Urinary bladder (tissue), 3 donors: ENCODE measurements at regions not wholly inside any gene's neighbourhood (a gene's known extent, or its start where the extent isn't known, plus 50 kb on each side); places are given as distances from the start of the nearest gene placed in this dataset.

ENCODE experiments used
- DNase-seq: peaks from one replicate; pipeline ENCODE4 v3.0.0-alpha.2; 2015; ENCODE audit errors: extremely low spot score
- H3K27ac ChIP-seq: one replicate; pipeline ENCODE4 v1.5.1; 2013; ENCODE audit warnings: low read depth, mild to moderate bottlenecking, moderate library complexity
- H3K36me3 ChIP-seq: one replicate; pipeline ENCODE4 v1.6.1; 2013; ENCODE audit warnings: mild to moderate bottlenecking, moderate library complexity; ENCODE audit not compliant: insufficient read depth
- H3K4me1 ChIP-seq: one replicate; pipeline ENCODE4 v1.6.1; 2013; ENCODE audit warnings: mild to moderate bottlenecking, moderate library complexity; ENCODE audit not compliant: insufficient read depth
- H3K4me3 ChIP-seq: one replicate; pipeline ENCODE4 v1.5.1; 2013; ENCODE audit warnings: low read depth, low read length
- WGBS: extraction: QIAGEN DNeasy Blood & Tissue Kit; methylation state at CpG from one replicate; pipeline ENCODE4 v1.1.7; 2013; 5-methylcytosine and 5-hydroxymethylcytosine counted together
- donor health status: healthy with polysubstance abuse.
- donor health status: healthy.

- Histone ChIP-seq H3K4me3 (no peak overlapping the region), H3K4me1 (no peaks in the 10 kb centered on the region), H3K27ac (no peak overlapping the region), H3K36me3 (no peaks in the 10 kb centered on the region)
- 88% methylated on average over 6 of the region's 6 CpGs for WGBS
- no peak for DNase-seq
Measured at GRCh38 chr20:57998276-57998675, 230.2 kb downstream of the ANKRD60 start.

GRCh38 chr20:57996936-57997890 is 231.2 kb downstream of the ANKRD60 start:
- Histone ChIP-seq H3K4me1 (no peaks in the 10 kb centered on the region), H3K36me3 (no peaks in the 10 kb centered on the region), H3K27ac (no peak overlapping the region), H3K4me3 (no peak overlapping the region)
- no peak for DNase-seq
- 62% methylated on average over 2 of the region's 2 CpGs for WGBS

GRCh38 chr20:57996465-57996864 is 232.0 kb downstream of the ANKRD60 start:
- Histone ChIP-seq H3K27ac (no peak overlapping the region), H3K4me3 (no peak overlapping the region), H3K36me3 (no peaks in the 10 kb centered on the region), H3K4me1 (no peaks in the 10 kb centered on the region)
- DNase-seq, result no peak
- WGBS, result 57% methylated on average over 3 of the region's 3 CpGs

GRCh38 chr20:57995381-57995977 is 233.0 kb downstream of the ANKRD60 start:
- no peak for DNase-seq
- WGBS, result 87% methylated on average over 8 of the region's 8 CpGs
- H3K27ac ChIP-seq, result no peak overlapping the region
- no peaks in the 10 kb centered on the region for H3K36me3 ChIP-seq
- no peaks in the 10 kb centered on the region for H3K4me1 ChIP-seq
- H3K4me3 ChIP-seq, result no peak overlapping the region

- DNase-seq, result no peak
- H3K4me1 ChIP-seq, result no peaks in the 10 kb centered on the region
- H3K27ac ChIP-seq, result no peak overlapping the region
- H3K36me3 ChIP-seq, result no peaks in the 10 kb centered on the region
- no peak overlapping the region for H3K4me3 ChIP-seq
- 42% methylated on average over 19 of the region's 19 CpGs for WGBS
Measured at GRCh38 chr20:57993716-57994431, 234.6 kb downstream of the ANKRD60 start.

GRCh38 chr20:57991211-57991881 is 237.1 kb downstream of the ANKRD60 start:
- Histone ChIP-seq H3K4me3 (no peak overlapping the region), H3K27ac (no peak overlapping the region), H3K4me1 (no peaks in the 10 kb centered on the region), H3K36me3 (no peaks in the 10 kb centered on the region)
- WGBS, result 83% methylated on average over 14 of the region's 14 CpGs
- no peak for DNase-seq

GRCh38 chr20:57990396-57990987 is 238.0 kb downstream of the ANKRD60 start:
- Histone ChIP-seq H3K27ac (no peak overlapping the region), H3K4me3 (no peak overlapping the region)

GRCh38 chr20:57988828-57989227 is 239.6 kb downstream of the ANKRD60 start:
- Histone ChIP-seq H3K27ac (no peak overlapping the region), H3K4me3 (no peak overlapping the region), H3K36me3 (no peaks in the 10 kb centered on the region), H3K4me1 (no peaks in the 10 kb centered on the region)
- DNase-seq, result no peak
- 79% methylated on average over 9 of the region's 9 CpGs for WGBS

More at GRCh38 chr20:57990396-57990987, 238.0 kb downstream of the ANKRD60 start:
- 40% methylated on average over 8 of the region's 8 CpGs for WGBS
- H3K36me3 ChIP-seq, result no peaks in the 10 kb centered on the region
- no peak for DNase-seq
- H3K4me1 ChIP-seq, result no peaks in the 10 kb centered on the region

- WGBS, result 97% methylated on average over 3 of the region's 3 CpGs
- Histone ChIP-seq H3K4me1 (no peaks in the 10 kb centered on the region), H3K27ac (no peak overlapping the region), H3K4me3 (no peak overlapping the region), H3K36me3 (no peaks in the 10 kb centered on the region)
- no peak for DNase-seq
Measured at GRCh38 chr20:57988422-57988821, 240.0 kb downstream of the ANKRD60 start.

- no peak overlapping the region for H3K27ac ChIP-seq
- H3K36me3 ChIP-seq, result no peaks in the 10 kb centered on the region
- H3K4me3 ChIP-seq, result no peak overlapping the region
- no peaks in the 10 kb centered on the region for H3K4me1 ChIP-seq
- DNase-seq, result no peak
- WGBS, result 92% methylated on average over 6 of the region's 6 CpGs
Measured at GRCh38 chr20:57987659-57988058, 240.8 kb downstream of the ANKRD60 start.

- Histone ChIP-seq H3K36me3 (no peaks in the 10 kb centered on the region), H3K4me3 (no peak overlapping the region), H3K4me1 (no peaks in the 10 kb centered on the region), H3K27ac (no peak overlapping the region)
- WGBS, result 64% methylated on average over 6 of the region's 6 CpGs
- no peak for DNase-seq
Measured at GRCh38 chr20:57986666-57987065, 241.8 kb downstream of the ANKRD60 start.

GRCh38 chr20:57985278-57985677 is 243.2 kb downstream of the ANKRD60 start:
- H3K4me1 ChIP-seq, result no peaks in the 10 kb centered on the region
- H3K4me3 ChIP-seq, result no peak overlapping the region
- no peaks in the 10 kb centered on the region for H3K36me3 ChIP-seq
- H3K27ac ChIP-seq, result no peak overlapping the region
- WGBS, result 38% methylated on average over 5 of the region's 5 CpGs
- no peak for DNase-seq

- Histone ChIP-seq H3K36me3 (no peaks in the 10 kb centered on the region), H3K4me1 (no peaks in the 10 kb centered on the region), H3K4me3 (no peak overlapping the region), H3K27ac (no peak overlapping the region)
- no peak for DNase-seq
- 82% methylated on average over 9 of the region's 9 CpGs for WGBS
Measured at GRCh38 chr20:57983082-57983481, 245.4 kb downstream of the ANKRD60 start.
